K562 (cell line): ENCODE measurements at regions not wholly inside any gene's neighbourhood (a gene's known extent, or its start where the extent isn't known, plus 50 kb on each side); places are given as distances from the start of the nearest gene placed in this dataset.

Source experiments
- ATAC-seq: fragments of 200-7000 bp; cut with Tn5 transposase; 3 replicates; pipeline ENCODE4 v1.9.1; 2020; ENCODE audit warnings: moderate library complexity
- BruUV-seq: library from RNA; stranded (reverse); fragments of 400-500 nt; replicated peaks from 2 replicates; lab custom pipeline; 2021; lab: Mats Ljungman, UMichigan
- CTCF ChIA-PET: fragments of 300-600 bp; formaldehyde crosslinking; extraction: SDS; loops from one replicate; lab custom pipeline; 2021; ENCODE audit warnings: low intra/inter-chr PET ratio; lab: Yijun Ruan, JAX
- POLR2A ChIA-PET: fragments of 300-600, 350-650 bp; sonication (Branson Sonifier 250); formaldehyde crosslinking; extraction: SDS; loops from one replicate; lab custom pipeline; 2021; ENCODE audit warnings: antibody characterized with exemption, inconsistent platforms; lab: Yijun Ruan, JAX
- DNase-seq, 4 experiments: peaks; one replicate each; pipeline versions ENCODE4 v3.0.0 to v3.0.0-alpha.2; 2011 to 2018; ENCODE audit warnings: low spot score in 3 of 4, mixed read lengths in 3 of 4; ENCODE audit errors: extremely low read depth in 1 of 4
- FAIRE-seq: peaks from 2 replicates; lab custom pipeline; 2011; peaks lifted over from hg19 to GRCh38; lab: Jason Lieb, UNC
- H2AFZ ChIP-seq: 2 replicates; pipeline ENCODE4 v1.6.0; 2011; ENCODE audit warnings: low read depth, low read length, control low read depth, inconsistent platforms
- H3K27ac ChIP-seq: fragments of 200-600 bp; 3 replicates; pipeline ENCODE4 v1.8.0; 2011; ENCODE audit warnings: low read depth, mild to moderate bottlenecking, control low read depth, inconsistent platforms, low read length, moderate library complexity, mixed read lengths; ENCODE audit errors: extremely low read depth
- H3K27me3 ChIP-seq, 2 experiments: fragments of 300-600 bp in 1 of 2; 2 replicates in 1 of 2; 3 replicates in 1 of 2; pipeline versions ENCODE4 v1.6.0 to v1.8.0; 2011; ENCODE audit warnings: inconsistent platforms in 2 of 2, low read length in 2 of 2, mild to moderate bottlenecking in 1 of 2, mixed read lengths in 1 of 2, moderate library complexity in 1 of 2; ENCODE audit not compliant: control insufficient read depth in 2 of 2, insufficient read depth in 2 of 2
- H3K36me3 ChIP-seq: fragments of 300-600 bp; 3 replicates; pipeline ENCODE4 v1.8.0; 2011; ENCODE audit warnings: mild to moderate bottlenecking, low read length, inconsistent platforms; ENCODE audit not compliant: control insufficient read depth, insufficient read depth
- H3K4me1 ChIP-seq, 2 experiments: fragments of 200-600 bp in 1 of 2; replicated peaks in 1 of 2; 2 replicates in 1 of 2; 3 replicates in 1 of 2; pipeline versions ENCODE4 v1.5.1 to v1.8.0; 2011; ENCODE audit warnings: inconsistent platforms in 2 of 2, low read length in 2 of 2, mild to moderate bottlenecking in 1 of 2, mixed read lengths in 1 of 2, moderate library complexity in 1 of 2; ENCODE audit not compliant: control insufficient read depth in 2 of 2, insufficient read depth in 2 of 2
- H3K4me2 ChIP-seq: 2 replicates; pipeline ENCODE4 v1.6.1; 2011; ENCODE audit warnings: low read length, control low read depth, inconsistent platforms, mixed read lengths; ENCODE audit not compliant: insufficient read depth
- H3K4me3 ChIP-seq: fragments of 200-600 bp; sonication (generic), shearing (Covaris generic); 2 replicates; pipeline ENCODE4 v1.5.1; 2016; ENCODE audit warnings: control low read depth, inconsistent platforms
- H3K79me2 ChIP-seq: fragments of 200-600 bp; 3 replicates; pipeline ENCODE4 v1.8.0; 2011; ENCODE audit warnings: low read length, inconsistent platforms; ENCODE audit not compliant: control insufficient read depth, insufficient read depth
- H3K9ac ChIP-seq, 2 experiments: 2 replicates each; pipeline versions ENCODE4 v1.6.0 to v1.6.1; 2011; ENCODE audit warnings: low read depth in 2 of 2, low read length in 2 of 2, control low read depth in 1 of 2, inconsistent platforms in 1 of 2, mild to moderate bottlenecking in 1 of 2, mixed read lengths in 1 of 2; ENCODE audit not compliant: insufficient read depth in 1 of 2
- H3K9me1 ChIP-seq: one replicate; pipeline ENCODE4 v1.6.0; 2011; ENCODE audit warnings: inconsistent platforms, mild to moderate bottlenecking, low read length, moderate library complexity; ENCODE audit not compliant: control insufficient read depth, insufficient read depth
- H3K9me3 ChIP-seq: replicated peaks from 2 replicates; pipeline ENCODE4 v1.5.1; 2011; ENCODE audit warnings: low read depth, low read length, inconsistent platforms; ENCODE audit not compliant: control insufficient read depth, insufficient read depth
- H4K20me1 ChIP-seq: replicated peaks from 2 replicates; pipeline ENCODE4 v1.6.1; 2011; ENCODE audit warnings: low read length, inconsistent platforms, mixed read lengths; ENCODE audit not compliant: control insufficient read depth, insufficient read depth
- ATF7 ChIP-seq: fragments of 450-650 bp; IDR thresholded peaks from 2 replicates; pipeline ENCODE4 v1.7.1; 2014; ENCODE audit warnings: mild to moderate bottlenecking, moderate library complexity
- BCOR ChIP-seq: fragments of 450-650 bp; IDR thresholded peaks from 2 replicates; pipeline ENCODE4 v1.6.1; 2016
- FOS ChIP-seq: IDR thresholded peaks from 3 replicates; pipeline ENCODE4 v1.6.1; 2011; ENCODE audit not compliant: insufficient read length; ENCODE audit errors: extremely low read depth
- HMG20A ChIP-seq: fragments of 450-650 bp; formaldehyde crosslinking; conservative IDR thresholded peaks from 2 replicates; pipeline ENCODE4 v1.4.0; 2020; ENCODE audit warnings: mild to moderate bottlenecking, mixed read lengths
- HNRNPH1 ChIP-seq: fragments of 200-400 bp; formaldehyde crosslinking; optimal IDR thresholded peaks from 2 replicates; pipeline ENCODE3; 2017; ENCODE audit warnings: low read depth, mild to moderate bottlenecking, low read length, moderate library complexity
- HNRNPLL ChIP-seq: fragments of 200-400 bp; formaldehyde crosslinking; IDR thresholded peaks from 2 replicates; pipeline ENCODE4 v1.6.1; 2017; ENCODE audit warnings: low read length, low read depth, mild to moderate bottlenecking; ENCODE audit not compliant: poor library complexity, severe bottlenecking
- LARP7 ChIP-seq: fragments of 450-650 bp; IDR thresholded peaks from 2 replicates; pipeline ENCODE4 v1.6.1; 2016
- NCOA6 ChIP-seq: fragments of 450-650 bp; IDR thresholded peaks from 2 replicates; pipeline ENCODE4 v1.6.1; 2017; ENCODE audit warnings: mild to moderate bottlenecking
- RUNX1 ChIP-seq: sonication (generic); IDR thresholded peaks from 2 replicates; pipeline ENCODE4 v1.6.1; 2016; ENCODE audit warnings: antibody characterized with exemption, low read depth
- SMAD4 ChIP-seq: fragments of 250-450 bp; sonication (Bioruptor Pico); conservative IDR thresholded peaks from 2 replicates; pipeline ENCODE4 v1.8.0; 2021; ENCODE audit warnings: inconsistent platforms, mild to moderate bottlenecking, moderate library complexity
- SMARCE1 ChIP-seq: fragments of 450-650 bp; IDR thresholded peaks from 2 replicates; pipeline ENCODE4 v1.7.1; 2016; ENCODE audit warnings: mild to moderate bottlenecking
- STAT5B ChIP-seq: fragments of 250-450 bp; sonication (Bioruptor Pico); IDR thresholded peaks from 2 replicates; pipeline ENCODE4 v1.8.0; 2021; ENCODE audit warnings: mild to moderate bottlenecking, inconsistent platforms
- ZNF217 ChIP-seq: sonication (generic); formaldehyde crosslinking; IDR thresholded peaks from 2 replicates; pipeline ENCODE4 v1.8.0; 2022; ENCODE audit warnings: mild to moderate bottlenecking, missing genetic modification reagents
- WGBS: fragments of 100-300 bp; shearing (Covaris generic); methylation state at CpG from one replicate; pipeline ENCODE4 v1.1.6; 2016; ENCODE audit warnings: low coverage, mixed read lengths; ENCODE audit not compliant: insufficient coverage; ENCODE audit errors: missing lambda C conversion rate; 5-methylcytosine and 5-hydroxymethylcytosine counted together
- in situ Hi-C: fragments of 300-500 bp; cut with MboI; formaldehyde crosslinking; loops from 4 replicates; pipeline ENCODE4 v1.15.0; 2018; ENCODE audit warnings: inconsistent platforms, mixed read lengths
- intact Hi-C: fragments of 100-400 bp; cut with micrococcal nuclease; formaldehyde crosslinking; loops from 2 replicates; pipeline ENCODE4 v1.14.2; 2022
- TF ChIP-seq, protein P1 (sequence below): fragments of 250-450 bp; sonication (Bioruptor Pico); IDR thresholded peaks from 2 replicates; pipeline ENCODE4 v1.5.0; 2021
- TF ChIP-seq, protein P2 (sequence below): fragments of 250-450 bp; sonication (Bioruptor Pico); IDR thresholded peaks from 2 replicates; pipeline ENCODE4 v1.5.0; 2020; ENCODE audit warnings: mild to moderate bottlenecking, borderline replicate concordance
- TF ChIP-seq, protein P3 (sequence below): fragments of 200-400 bp; formaldehyde crosslinking; IDR thresholded peaks from 2 replicates; pipeline ENCODE4 v1.6.1; 2017; ENCODE audit warnings: mild to moderate bottlenecking, low read depth, low read length, moderate library complexity
- TF ChIP-seq, protein P4 (sequence below): fragments of 250-450 bp; sonication (Bioruptor Pico); IDR thresholded peaks from 2 replicates; pipeline ENCODE4 v1.5.1; 2021; ENCODE audit warnings: mild to moderate bottlenecking
- TF ChIP-seq, protein P5 (sequence below): fragments of 450-650 bp; IDR thresholded peaks from 2 replicates; pipeline ENCODE4 v1.6.1; 2016; ENCODE audit warnings: low read depth, mild to moderate bottlenecking, moderate library complexity

DNA sequence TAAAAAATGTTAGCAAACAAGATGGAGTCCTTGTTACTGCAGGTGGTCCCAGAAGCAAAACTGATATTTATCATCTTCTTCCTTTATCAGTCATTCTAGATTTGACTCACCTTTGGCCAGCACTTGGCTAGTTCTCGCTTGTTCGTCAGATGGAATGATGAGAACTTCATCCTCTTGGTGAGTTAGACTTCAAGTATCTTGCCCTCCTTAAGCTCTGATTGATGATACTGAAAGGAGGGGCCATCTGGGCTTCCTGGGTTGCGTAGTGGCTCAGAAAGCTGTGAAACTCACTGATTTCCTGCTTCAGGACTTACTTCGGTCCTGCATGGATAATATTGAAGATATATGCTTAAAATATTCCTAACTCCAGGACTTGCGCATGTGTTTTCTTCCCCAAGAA is 1248.2 kb upstream of the CDH9 start:
- H3K27ac ChIP-seq = no peak overlapping the region
- no peaks in the 10 kb centered on the region for H4K20me1 ChIP-seq
- TF ChIP-seq, protein P1, sequence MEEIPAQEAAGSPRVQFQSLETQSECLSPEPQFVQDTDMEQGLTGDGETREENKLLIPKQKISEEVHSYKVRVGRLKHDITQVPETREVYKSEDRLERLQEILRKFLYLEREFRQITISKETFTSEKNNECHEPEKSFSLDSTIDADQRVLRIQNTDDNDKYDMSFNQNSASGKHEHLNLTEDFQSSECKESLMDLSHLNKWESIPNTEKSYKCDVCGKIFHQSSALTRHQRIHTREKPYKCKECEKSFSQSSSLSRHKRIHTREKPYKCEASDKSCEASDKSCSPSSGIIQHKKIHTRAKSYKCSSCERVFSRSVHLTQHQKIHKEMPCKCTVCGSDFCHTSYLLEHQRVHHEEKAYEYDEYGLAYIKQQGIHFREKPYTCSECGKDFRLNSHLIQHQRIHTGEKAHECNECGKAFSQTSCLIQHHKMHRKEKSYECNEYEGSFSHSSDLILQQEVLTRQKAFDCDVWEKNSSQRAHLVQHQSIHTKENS (CRISPR knock-in tag) = no peak
- TF ChIP-seq ZNF217 (no peak), RUNX1 (no peak), HNRNPH1 (no peak), HNRNPLL (no peak), FOS (no peak), NCOA6 (no peak), STAT5B (CRISPR knock-in tag) (no peak), SMARCE1 (no peak), BCOR (no peak), ATF7 (no peak), SMAD4 (CRISPR knock-in tag) (no peak), HMG20A (CRISPR knock-in tag) (no peak), LARP7 (no peak)
- TF ChIP-seq, protein P2, sequence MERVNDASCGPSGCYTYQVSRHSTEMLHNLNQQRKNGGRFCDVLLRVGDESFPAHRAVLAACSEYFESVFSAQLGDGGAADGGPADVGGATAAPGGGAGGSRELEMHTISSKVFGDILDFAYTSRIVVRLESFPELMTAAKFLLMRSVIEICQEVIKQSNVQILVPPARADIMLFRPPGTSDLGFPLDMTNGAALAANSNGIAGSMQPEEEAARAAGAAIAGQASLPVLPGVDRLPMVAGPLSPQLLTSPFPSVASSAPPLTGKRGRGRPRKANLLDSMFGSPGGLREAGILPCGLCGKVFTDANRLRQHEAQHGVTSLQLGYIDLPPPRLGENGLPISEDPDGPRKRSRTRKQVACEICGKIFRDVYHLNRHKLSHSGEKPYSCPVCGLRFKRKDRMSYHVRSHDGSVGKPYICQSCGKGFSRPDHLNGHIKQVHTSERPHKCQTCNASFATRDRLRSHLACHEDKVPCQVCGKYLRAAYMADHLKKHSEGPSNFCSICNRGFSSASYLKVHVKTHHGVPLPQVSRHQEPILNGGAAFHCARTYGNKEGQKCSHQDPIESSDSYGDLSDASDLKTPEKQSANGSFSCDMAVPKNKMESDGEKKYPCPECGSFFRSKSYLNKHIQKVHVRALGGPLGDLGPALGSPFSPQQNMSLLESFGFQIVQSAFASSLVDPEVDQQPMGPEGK (CRISPR knock-in tag) = no peak
- TF ChIP-seq, protein P3, sequence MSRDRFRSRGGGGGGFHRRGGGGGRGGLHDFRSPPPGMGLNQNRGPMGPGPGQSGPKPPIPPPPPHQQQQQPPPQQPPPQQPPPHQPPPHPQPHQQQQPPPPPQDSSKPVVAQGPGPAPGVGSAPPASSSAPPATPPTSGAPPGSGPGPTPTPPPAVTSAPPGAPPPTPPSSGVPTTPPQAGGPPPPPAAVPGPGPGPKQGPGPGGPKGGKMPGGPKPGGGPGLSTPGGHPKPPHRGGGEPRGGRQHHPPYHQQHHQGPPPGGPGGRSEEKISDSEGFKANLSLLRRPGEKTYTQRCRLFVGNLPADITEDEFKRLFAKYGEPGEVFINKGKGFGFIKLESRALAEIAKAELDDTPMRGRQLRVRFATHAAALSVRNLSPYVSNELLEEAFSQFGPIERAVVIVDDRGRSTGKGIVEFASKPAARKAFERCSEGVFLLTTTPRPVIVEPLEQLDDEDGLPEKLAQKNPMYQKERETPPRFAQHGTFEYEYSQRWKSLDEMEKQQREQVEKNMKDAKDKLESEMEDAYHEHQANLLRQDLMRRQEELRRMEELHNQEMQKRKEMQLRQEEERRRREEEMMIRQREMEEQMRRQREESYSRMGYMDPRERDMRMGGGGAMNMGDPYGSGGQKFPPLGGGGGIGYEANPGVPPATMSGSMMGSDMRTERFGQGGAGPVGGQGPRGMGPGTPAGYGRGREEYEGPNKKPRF = no peak
- TF ChIP-seq, protein P4, sequence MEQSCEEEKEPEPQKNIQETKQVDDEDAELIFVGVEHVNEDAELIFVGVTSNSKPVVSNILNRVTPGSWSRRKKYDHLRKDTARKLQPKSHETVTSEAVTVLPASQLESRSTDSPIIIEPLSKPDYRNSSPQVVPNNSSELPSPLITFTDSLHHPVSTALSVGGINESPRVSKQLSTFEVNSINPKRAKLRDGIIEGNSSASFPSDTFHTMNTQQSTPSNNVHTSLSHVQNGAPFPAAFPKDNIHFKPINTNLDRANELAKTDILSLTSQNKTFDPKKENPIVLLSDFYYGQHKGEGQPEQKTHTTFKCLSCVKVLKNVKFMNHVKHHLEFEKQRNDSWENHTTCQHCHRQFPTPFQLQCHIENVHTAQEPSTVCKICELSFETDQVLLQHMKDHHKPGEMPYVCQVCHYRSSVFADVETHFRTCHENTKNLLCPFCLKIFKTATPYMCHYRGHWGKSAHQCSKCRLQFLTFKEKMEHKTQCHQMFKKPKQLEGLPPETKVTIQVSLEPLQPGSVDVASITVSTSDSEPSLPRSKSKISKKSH = no peak
- TF ChIP-seq, protein P5, sequence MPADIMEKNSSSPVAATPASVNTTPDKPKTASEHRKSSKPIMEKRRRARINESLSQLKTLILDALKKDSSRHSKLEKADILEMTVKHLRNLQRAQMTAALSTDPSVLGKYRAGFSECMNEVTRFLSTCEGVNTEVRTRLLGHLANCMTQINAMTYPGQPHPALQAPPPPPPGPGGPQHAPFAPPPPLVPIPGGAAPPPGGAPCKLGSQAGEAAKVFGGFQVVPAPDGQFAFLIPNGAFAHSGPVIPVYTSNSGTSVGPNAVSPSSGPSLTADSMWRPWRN = no peak
- no peaks in the 10 kb centered on the region for H3K27me3 ChIP-seq
- intact Hi-C loops = no loop called here
- no peaks in the 10 kb centered on the region for H3K79me2 ChIP-seq
- in situ Hi-C loops = no loop called here
- no peak overlapping the region for H3K9ac ChIP-seq
- FAIRE-seq = no peak
- 3% methylated on average over 5 of the region's 5 CpGs for WGBS
- no peaks in the 10 kb centered on the region for H3K36me3 ChIP-seq
- no peak for DNase-seq
- no peak overlapping the region for H2AFZ ChIP-seq
- ChIA-PET POLR2A (no interaction called here), CTCF (no interaction called here)
- H3K4me3 ChIP-seq = no peak overlapping the region
- ATAC-seq = no peak
- H3K9me1 ChIP-seq = no peaks in the 10 kb centered on the region
- H3K9me3 ChIP-seq = no peaks in the 10 kb centered on the region
- no TSS peak for BruUV-seq
- no peaks in the 10 kb centered on the region for H3K4me1 ChIP-seq
- no peak overlapping the region for H3K4me2 ChIP-seq
